SK-N-MC (cell line): ENCODE measurements at regions not wholly inside any gene's neighbourhood (a gene's known extent, or its start where the extent isn't known, plus 50 kb on each side); places are given as distances from the start of the nearest gene placed in this dataset.
"Not testable (repeated sequence)": the region's sequence is repeated elsewhere in the genome, so short reads cannot be mapped to it uniquely, and the experiment has no call there.

Source experiments
- DNase-seq: peaks from one replicate; pipeline ENCODE4 v3.0.0-alpha.2; 2011; ENCODE audit warnings: low read depth, low spot score
- H3K27ac ChIP-seq: fragments of 200-600 bp; sonication (generic); 2 replicates; pipeline ENCODE4 v1.5.1; 2016; ENCODE audit warnings: mixed run types
- H3K36me3 ChIP-seq: fragments of 200-600 bp; sonication (generic); 2 replicates; pipeline ENCODE4 v1.6.1; 2017; ENCODE audit warnings: antibody characterized with exemption, low read length, mixed read lengths; ENCODE audit not compliant: insufficient read depth
- H3K4me3 ChIP-seq: fragments of 200-600 bp; sonication (generic); 2 replicates; pipeline ENCODE4 v1.5.1; 2016
- H3K9ac ChIP-seq: fragments of 200-600 bp; sonication (generic); 2 replicates; pipeline ENCODE4 v1.8.0; 2017; ENCODE audit warnings: mixed run types, mixed read lengths; ENCODE audit not compliant: insufficient read length
- H3K9me3 ChIP-seq: fragments of 200-600 bp; sonication (generic); 2 replicates; pipeline ENCODE4 v1.6.1; 2017; ENCODE audit warnings: low read depth, mild to moderate bottlenecking, antibody characterized with exemption, low read length, moderate library complexity, mixed read lengths
- EZH2 ChIP-seq: fragments of 200-600 bp; sonication (generic); IDR thresholded peaks from one replicate; pipeline ENCODE4 v1.6.1; 2017; ENCODE audit warnings: antibody characterized with exemption
- FOXP2 ChIP-seq: optimal IDR thresholded peaks from 2 replicates; pipeline ENCODE3; 2011; ENCODE audit warnings: mild to moderate bottlenecking, moderate library complexity; ENCODE audit not compliant: insufficient read depth; ENCODE audit errors: extremely low read length, control extremely low read depth
- POLR2AphosphoS5 ChIP-seq: IDR thresholded peaks from 2 replicates; pipeline ENCODE4 v1.6.1; 2012; ENCODE audit warnings: mild to moderate bottlenecking, low read depth, low read length, borderline replicate concordance

- no peaks in the 10 kb centered on the region for H3K36me3 ChIP-seq
- H3K9ac ChIP-seq, result no peak overlapping the region
- no peak for DNase-seq
- no peaks in the 10 kb centered on the region for H3K9me3 ChIP-seq
- H3K4me3 ChIP-seq, result no peak overlapping the region
- TF ChIP-seq EZH2 (no peak), FOXP2 (no peak), POLR2AphosphoS5 (no peak)
- H3K27ac ChIP-seq, result no peak overlapping the region
Measured at GRCh38 chr6:37757381-37757780, 59.7 kb upstream of the MDGA1 start.

GRCh38 chr6:37756135-37756534, 58.5 kb upstream of the MDGA1 start:
- H3K9ac ChIP-seq, result no peak overlapping the region
- no peak overlapping the region for H3K27ac ChIP-seq
- TF ChIP-seq EZH2, result no peak
- no peak for TF ChIP-seq POLR2AphosphoS5
- no peak for TF ChIP-seq FOXP2
- no peaks in the 10 kb centered on the region for H3K36me3 ChIP-seq
- no peaks in the 10 kb centered on the region for H3K9me3 ChIP-seq
- DNase-seq, result no peak
- no peak overlapping the region for H3K4me3 ChIP-seq

- DNase-seq, result no peak
- Histone ChIP-seq H3K4me3 (no peak overlapping the region), H3K36me3 (no peaks in the 10 kb centered on the region), H3K9me3 (no peaks in the 10 kb centered on the region), H3K27ac (no peak overlapping the region), H3K9ac (no peak overlapping the region)
- no peak for TF ChIP-seq FOXP2
- no peak for TF ChIP-seq EZH2
- no peak for TF ChIP-seq POLR2AphosphoS5
Measured at GRCh38 chr6:37752718-37753117, 55.0 kb upstream of the MDGA1 start.

GRCh38 chr6:37749367-37749766, 51.7 kb upstream of the MDGA1 start:
- DNase-seq, H3K4me3 ChIP-seq, H3K9me3 ChIP-seq, H3K36me3 ChIP-seq, H3K27ac ChIP-seq, H3K9ac ChIP-seq: not testable (repeated sequence)

- H3K9ac ChIP-seq, result no peak overlapping the region
- no peak overlapping the region for H3K27ac ChIP-seq
- H3K36me3 ChIP-seq, result no peaks in the 10 kb centered on the region
- H3K4me3 ChIP-seq, result no peak overlapping the region
- H3K9me3 ChIP-seq, result no peaks in the 10 kb centered on the region
- TF ChIP-seq POLR2AphosphoS5 (no peak), EZH2 (no peak), FOXP2 (no peak)
- DNase-seq, result no peak
Measured at GRCh38 chr6:37748118-37748517, 50.4 kb upstream of the MDGA1 start.
